ENCODE measurements at regions not wholly inside any gene's neighbourhood (a gene's known extent, or its start where the extent isn't known, plus 50 kb on each side); places are given as distances from the start of the nearest gene placed in this dataset.

- DNase-seq = no peak
- Mint-ChIP-seq H3K27me3 (ENCODE audit: low read depth, poor library complexity) (peaks cover 5% of the 10 kb centered on the region), H3K9me3 (peaks cover 4% of the 10 kb centered on the region), H3K4me3 (no peak overlapping the region), H3K36me3 (ENCODE audit: low read depth) (no peaks in the 10 kb centered on the region), H3K27ac (no peak overlapping the region), H3K4me1 (peaks cover 20% of the 10 kb centered on the region)
- no peak for TF ChIP-seq CTCF (IDR thresholded peaks at IDR 0.05)
Measured at GRCh38 chr13:79124183-79124582, 281.9 kb downstream of the RBM26 start.

- peak; percentile 11 for DNase-seq
- Mint-ChIP-seq H3K27ac (no peak overlapping the region), H3K4me1 (peaks cover 20% of the 10 kb centered on the region), H3K27me3 (ENCODE audit: low read depth, poor library complexity) (peaks cover 14% of the 10 kb centered on the region), H3K4me3 (no peak overlapping the region), H3K9me3 (peaks cover 9% of the 10 kb centered on the region), H3K36me3 (ENCODE audit: low read depth) (no peaks in the 10 kb centered on the region)
- no peak for TF ChIP-seq CTCF (IDR thresholded peaks at IDR 0.05)
Measured at GRCh38 chr13:79121286-79121685, 284.8 kb downstream of the RBM26 start.

DNA sequence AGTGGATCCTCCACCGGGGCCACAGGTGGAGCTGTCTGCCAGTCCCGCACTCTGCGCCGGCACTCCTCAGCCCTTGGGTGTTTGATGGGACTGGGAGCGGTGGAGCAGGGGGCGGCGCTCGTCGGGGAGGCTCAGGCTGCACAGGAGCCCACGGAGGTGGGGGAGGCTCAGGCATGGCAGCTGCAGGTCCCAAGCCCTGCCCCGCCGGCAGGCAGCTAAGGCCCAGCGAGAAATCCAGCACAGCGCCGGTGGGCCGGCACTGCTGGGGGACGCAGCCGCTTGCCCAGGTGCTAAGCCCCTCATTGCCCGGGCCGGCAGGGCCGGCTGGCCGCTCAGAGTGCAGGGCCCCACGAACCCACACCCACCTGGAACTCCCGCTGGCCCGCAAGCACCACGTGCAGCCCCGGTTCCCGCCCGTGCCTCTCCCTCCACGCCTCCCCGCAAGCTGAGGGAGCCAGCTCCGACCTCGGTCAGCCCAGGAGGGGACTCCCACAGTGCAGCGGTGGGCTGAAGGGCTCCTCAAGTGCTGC lies 286.4 kb downstream of the RBM26 start:
- peaks cover 11% of the 10 kb centered on the region for H3K27me3 Mint-ChIP-seq (ENCODE audit: low read depth, poor library complexity)
- no peak for DNase-seq
- H3K27ac Mint-ChIP-seq = no peak overlapping the region
- H3K4me1 Mint-ChIP-seq = peaks cover 20% of the 10 kb centered on the region
- H3K36me3 Mint-ChIP-seq (ENCODE audit: low read depth) = no peaks in the 10 kb centered on the region
- peaks cover 12% of the 10 kb centered on the region for H3K9me3 Mint-ChIP-seq
- no peak for TF ChIP-seq CTCF (IDR thresholded peaks at IDR 0.05)
- no peak overlapping the region for H3K4me3 Mint-ChIP-seq

GRCh38 chr13:79112016-79112415 lies 294.0 kb downstream of the RBM26 start:
- no peak for DNase-seq
- Mint-ChIP-seq H3K27me3 (ENCODE audit: low read depth, poor library complexity) (no peaks in the 10 kb centered on the region), H3K27ac (no peak overlapping the region), H3K36me3 (ENCODE audit: low read depth) (no peaks in the 10 kb centered on the region), H3K9me3 (peaks cover 3% of the 10 kb centered on the region), H3K4me1 (peaks cover 11% of the 10 kb centered on the region), H3K4me3 (no peak overlapping the region)
- TF ChIP-seq CTCF (IDR thresholded peaks at IDR 0.05) = no peak

GRCh38 chr13:79108914-79109643 lies 297.0 kb downstream of the RBM26 start:
- no peaks in the 10 kb centered on the region for H3K9me3 Mint-ChIP-seq
- DNase-seq = no peak
- H3K36me3 Mint-ChIP-seq (ENCODE audit: low read depth) = no peaks in the 10 kb centered on the region
- H3K4me1 Mint-ChIP-seq = peaks cover 11% of the 10 kb centered on the region
- no peaks in the 10 kb centered on the region for H3K27me3 Mint-ChIP-seq (ENCODE audit: low read depth, poor library complexity)
- peak overlapping the region; percentile 57 for H3K27ac Mint-ChIP-seq
- no peak for TF ChIP-seq CTCF (IDR thresholded peaks at IDR 0.05)
- no peak overlapping the region for H3K4me3 Mint-ChIP-seq

DNA sequence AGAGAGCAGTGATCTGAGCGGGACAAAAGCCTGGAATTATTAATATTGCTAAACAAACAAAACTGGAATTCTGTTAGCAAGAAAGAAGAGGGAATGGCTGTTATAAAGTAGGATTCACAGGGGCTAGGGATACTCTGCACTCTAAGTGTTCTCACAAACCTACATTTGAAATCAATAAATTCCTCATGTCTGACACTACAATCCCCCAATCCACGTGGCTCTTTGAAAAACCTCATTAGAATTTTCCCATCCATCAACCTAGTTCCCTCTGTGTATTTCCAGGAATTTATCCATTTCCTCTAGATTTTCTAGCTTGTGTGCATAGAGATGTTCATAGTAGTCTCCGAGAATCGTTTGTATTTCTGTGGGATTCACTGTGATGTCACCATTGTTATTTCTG lies 307.5 kb downstream of the RBM26 start:
- H3K9me3 Mint-ChIP-seq = peaks cover 9% of the 10 kb centered on the region
- no peaks in the 10 kb centered on the region for H3K36me3 Mint-ChIP-seq (ENCODE audit: low read depth)
- no peak overlapping the region for H3K27ac Mint-ChIP-seq
- H3K4me1 Mint-ChIP-seq = no peaks in the 10 kb centered on the region
- DNase-seq = no peak
- H3K4me3 Mint-ChIP-seq = no peak overlapping the region
- TF ChIP-seq CTCF (IDR thresholded peaks at IDR 0.05) = no peak
- H3K27me3 Mint-ChIP-seq (ENCODE audit: low read depth, poor library complexity) = no peaks in the 10 kb centered on the region

Measured in nephron progenitor cell (in vitro differentiated cells).